Osteocyte (in vitro differentiated cells): ENCODE measurements at regions not wholly inside any gene's neighbourhood (a gene's known extent, or its start where the extent isn't known, plus 50 kb on each side); places are given as distances from the start of the nearest gene placed in this dataset.

Experiments
- DNase-seq: peaks from one replicate; pipeline ENCODE4 v3.0.0; 2021; ENCODE audit warnings: mixed read lengths; ENCODE audit not compliant: unreplicated experiment; ENCODE audit errors: extremely low spot score
- H3K27ac Mint-ChIP-seq: one replicate; pipeline ENCODE4 v1.8.0; 2021; ENCODE audit warnings: mild to moderate bottlenecking, mixed read lengths; ENCODE audit not compliant: unreplicated experiment
- H3K27me3 Mint-ChIP-seq: one replicate; pipeline ENCODE4 v1.8.0; 2021; ENCODE audit warnings: mixed read lengths; ENCODE audit not compliant: unreplicated experiment
- H3K36me3 Mint-ChIP-seq: one replicate; pipeline ENCODE4 v1.8.0; 2021; ENCODE audit warnings: mixed read lengths; ENCODE audit not compliant: unreplicated experiment
- H3K4me1 Mint-ChIP-seq: one replicate; pipeline ENCODE4 v1.8.0; 2021; ENCODE audit warnings: mixed read lengths; ENCODE audit not compliant: unreplicated experiment
- H3K4me3 Mint-ChIP-seq: one replicate; pipeline ENCODE4 v1.8.0; 2021; ENCODE audit warnings: mild to moderate bottlenecking, moderate library complexity, mixed read lengths; ENCODE audit not compliant: unreplicated experiment
- H3K9me3 Mint-ChIP-seq: one replicate; pipeline ENCODE4 v1.8.0; 2021; ENCODE audit warnings: mixed read lengths; ENCODE audit not compliant: unreplicated experiment
- TF ChIP-seq, protein P1 (sequence below): fragments of 200-600 bp; sonication (generic); IDR thresholded peaks from 2 replicates; pipeline ENCODE4 v1.5.0; 2021; ENCODE audit warnings: antibody characterized with exemption, mild to moderate bottlenecking, moderate library complexity

- H3K4me3 Mint-ChIP-seq = no peak overlapping the region
Observed at GRCh38 chr4:22029803-22030202, 81.2 kb upstream of the KCNIP4 start.

GRCh38 chr4:22021106-22021505 lies 72.5 kb upstream of the KCNIP4 start:
- Mint-ChIP-seq H3K36me3 (no peaks in the 10 kb centered on the region), H3K27ac (no peak overlapping the region), H3K9me3 (peaks cover under 1% of the 10 kb centered on the region), H3K27me3 (peaks cover 16% of the 10 kb centered on the region), H3K4me3 (no peak overlapping the region), H3K4me1 (no peaks in the 10 kb centered on the region)
- DNase-seq = no peak
- TF ChIP-seq, protein P1, sequence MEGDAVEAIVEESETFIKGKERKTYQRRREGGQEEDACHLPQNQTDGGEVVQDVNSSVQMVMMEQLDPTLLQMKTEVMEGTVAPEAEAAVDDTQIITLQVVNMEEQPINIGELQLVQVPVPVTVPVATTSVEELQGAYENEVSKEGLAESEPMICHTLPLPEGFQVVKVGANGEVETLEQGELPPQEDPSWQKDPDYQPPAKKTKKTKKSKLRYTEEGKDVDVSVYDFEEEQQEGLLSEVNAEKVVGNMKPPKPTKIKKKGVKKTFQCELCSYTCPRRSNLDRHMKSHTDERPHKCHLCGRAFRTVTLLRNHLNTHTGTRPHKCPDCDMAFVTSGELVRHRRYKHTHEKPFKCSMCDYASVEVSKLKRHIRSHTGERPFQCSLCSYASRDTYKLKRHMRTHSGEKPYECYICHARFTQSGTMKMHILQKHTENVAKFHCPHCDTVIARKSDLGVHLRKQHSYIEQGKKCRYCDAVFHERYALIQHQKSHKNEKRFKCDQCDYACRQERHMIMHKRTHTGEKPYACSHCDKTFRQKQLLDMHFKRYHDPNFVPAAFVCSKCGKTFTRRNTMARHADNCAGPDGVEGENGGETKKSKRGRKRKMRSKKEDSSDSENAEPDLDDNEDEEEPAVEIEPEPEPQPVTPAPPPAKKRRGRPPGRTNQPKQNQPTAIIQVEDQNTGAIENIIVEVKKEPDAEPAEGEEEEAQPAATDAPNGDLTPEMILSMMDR = no peak

More at GRCh38 chr4:22029803-22030202, 81.2 kb upstream of the KCNIP4 start:
- DNase-seq = no peak
- Mint-ChIP-seq H3K36me3 (no peaks in the 10 kb centered on the region), H3K4me1 (no peaks in the 10 kb centered on the region), H3K27me3 (peaks cover 12% of the 10 kb centered on the region), H3K27ac (no peak overlapping the region), H3K9me3 (peaks cover 5% of the 10 kb centered on the region)
- TF ChIP-seq, protein P1 = no peak

GRCh38 chr4:22020129-22020528 lies 71.6 kb upstream of the KCNIP4 start:
- no peaks in the 10 kb centered on the region for H3K9me3 Mint-ChIP-seq
- TF ChIP-seq, protein P1 = no peak
- H3K36me3 Mint-ChIP-seq = no peaks in the 10 kb centered on the region
- H3K4me3 Mint-ChIP-seq = no peak overlapping the region
- H3K27ac Mint-ChIP-seq = no peak overlapping the region
- no peak for DNase-seq
- H3K4me1 Mint-ChIP-seq = no peaks in the 10 kb centered on the region
- peaks cover 13% of the 10 kb centered on the region for H3K27me3 Mint-ChIP-seq

- no peak overlapping the region for H3K27ac Mint-ChIP-seq
- H3K4me1 Mint-ChIP-seq = no peaks in the 10 kb centered on the region
- TF ChIP-seq, protein P1 = no peak
- no peak for DNase-seq
- peaks cover 11% of the 10 kb centered on the region for H3K27me3 Mint-ChIP-seq
- no peaks in the 10 kb centered on the region for H3K36me3 Mint-ChIP-seq
- no peak overlapping the region for H3K4me3 Mint-ChIP-seq
- H3K9me3 Mint-ChIP-seq = no peaks in the 10 kb centered on the region
Observed at GRCh38 chr4:22019676-22020075, 71.1 kb upstream of the KCNIP4 start.

GRCh38 chr4:22014222-22014741 lies 65.7 kb upstream of the KCNIP4 start:
- H3K27me3 Mint-ChIP-seq = peaks cover 22% of the 10 kb centered on the region
- no peak for DNase-seq
- H3K27ac Mint-ChIP-seq = no peak overlapping the region
- no peaks in the 10 kb centered on the region for H3K4me1 Mint-ChIP-seq
- no peaks in the 10 kb centered on the region for H3K36me3 Mint-ChIP-seq
- H3K4me3 Mint-ChIP-seq = no peak overlapping the region
- no peaks in the 10 kb centered on the region for H3K9me3 Mint-ChIP-seq
- TF ChIP-seq, protein P1 = no peak
